ENCODE measurements at regions not wholly inside any gene's neighbourhood (a gene's known extent, or its start where the extent isn't known, plus 50 kb on each side); places are given as distances from the start of the nearest gene placed in this dataset.

DNA sequence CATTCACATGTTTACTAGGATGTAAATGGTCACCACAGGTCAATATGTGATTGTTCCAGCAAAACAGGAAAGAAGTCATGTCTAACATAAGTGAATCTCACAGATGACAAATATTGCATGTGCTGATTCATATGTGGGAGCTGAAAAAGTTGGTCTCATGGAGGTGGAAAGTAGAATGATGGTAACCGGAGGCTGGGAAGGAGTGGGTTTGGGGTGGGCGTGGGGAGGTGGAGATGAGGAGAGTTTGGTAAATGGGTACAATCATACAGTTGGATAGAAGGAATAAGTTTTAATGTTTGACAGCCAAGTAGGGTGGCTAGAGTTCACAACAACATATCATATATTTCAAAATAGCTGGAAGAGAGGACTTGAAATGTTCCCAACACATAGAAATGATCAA is 83.8 kb upstream of the RANBP3L start:
- H3K4me3 ChIP-seq (replicated peaks; ENCODE audit: low read depth, low read length) = no peak overlapping the region
- DNase-seq (ENCODE audit: low read depth) = no peak
- TF ChIP-seq, protein P1, sequence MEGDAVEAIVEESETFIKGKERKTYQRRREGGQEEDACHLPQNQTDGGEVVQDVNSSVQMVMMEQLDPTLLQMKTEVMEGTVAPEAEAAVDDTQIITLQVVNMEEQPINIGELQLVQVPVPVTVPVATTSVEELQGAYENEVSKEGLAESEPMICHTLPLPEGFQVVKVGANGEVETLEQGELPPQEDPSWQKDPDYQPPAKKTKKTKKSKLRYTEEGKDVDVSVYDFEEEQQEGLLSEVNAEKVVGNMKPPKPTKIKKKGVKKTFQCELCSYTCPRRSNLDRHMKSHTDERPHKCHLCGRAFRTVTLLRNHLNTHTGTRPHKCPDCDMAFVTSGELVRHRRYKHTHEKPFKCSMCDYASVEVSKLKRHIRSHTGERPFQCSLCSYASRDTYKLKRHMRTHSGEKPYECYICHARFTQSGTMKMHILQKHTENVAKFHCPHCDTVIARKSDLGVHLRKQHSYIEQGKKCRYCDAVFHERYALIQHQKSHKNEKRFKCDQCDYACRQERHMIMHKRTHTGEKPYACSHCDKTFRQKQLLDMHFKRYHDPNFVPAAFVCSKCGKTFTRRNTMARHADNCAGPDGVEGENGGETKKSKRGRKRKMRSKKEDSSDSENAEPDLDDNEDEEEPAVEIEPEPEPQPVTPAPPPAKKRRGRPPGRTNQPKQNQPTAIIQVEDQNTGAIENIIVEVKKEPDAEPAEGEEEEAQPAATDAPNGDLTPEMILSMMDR (IDR thresholded peaks at IDR 0.05; ENCODE audit: low read length, missing control alignments) = no peak

DNA sequence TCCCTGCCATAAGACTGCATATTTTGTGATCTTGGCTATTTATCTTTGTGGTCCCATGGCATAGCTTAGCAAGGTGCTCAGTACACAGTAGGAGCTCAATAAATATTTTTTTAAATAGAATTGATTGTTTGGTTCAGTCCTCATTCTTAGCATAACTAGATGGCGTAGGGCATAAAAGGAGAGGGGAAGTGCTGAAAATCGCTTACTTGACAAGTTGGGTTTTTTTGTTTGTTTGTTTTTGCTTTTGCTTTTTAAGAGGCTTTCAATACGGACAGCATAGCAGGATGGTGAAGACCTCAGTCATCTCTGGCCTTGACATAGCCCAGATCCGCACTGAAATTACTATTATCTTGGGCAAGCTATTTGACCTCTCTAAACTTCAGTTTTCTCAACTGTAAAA is 86.6 kb upstream of the RANBP3L start:
- H3K4me3 ChIP-seq (replicated peaks; ENCODE audit: low read depth, low read length) = no peak overlapping the region
- no peak for DNase-seq (ENCODE audit: low read depth)
- TF ChIP-seq, protein P1 (IDR thresholded peaks at IDR 0.05; ENCODE audit: low read length, missing control alignments) = no peak

DNA sequence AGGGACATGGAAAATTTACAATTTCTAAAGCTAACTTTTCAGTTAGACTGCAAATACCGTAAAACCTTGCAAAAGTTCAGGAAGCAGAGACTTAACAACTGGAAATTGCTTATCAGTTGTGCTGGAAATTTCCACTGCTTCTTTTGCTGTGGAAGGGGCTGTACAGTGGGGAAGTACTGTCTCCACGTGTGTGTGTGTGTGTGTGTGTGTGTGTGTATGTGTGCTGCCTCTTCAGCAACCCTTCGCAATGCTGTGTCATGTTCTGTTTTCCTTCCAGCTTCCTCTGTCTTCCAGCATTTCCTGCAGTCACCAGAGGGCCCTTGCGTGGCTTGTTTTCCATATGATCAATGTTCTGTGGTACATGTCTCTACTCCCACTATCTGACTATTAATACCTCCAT is 87.5 kb upstream of the RANBP3L start:
- no peak overlapping the region for H3K4me3 ChIP-seq (replicated peaks; ENCODE audit: low read depth, low read length)
- DNase-seq (ENCODE audit: low read depth) = peak; percentile 53
- TF ChIP-seq, protein P1 (IDR thresholded peaks at IDR 0.05; ENCODE audit: low read length, missing control alignments) = no peak

DNA sequence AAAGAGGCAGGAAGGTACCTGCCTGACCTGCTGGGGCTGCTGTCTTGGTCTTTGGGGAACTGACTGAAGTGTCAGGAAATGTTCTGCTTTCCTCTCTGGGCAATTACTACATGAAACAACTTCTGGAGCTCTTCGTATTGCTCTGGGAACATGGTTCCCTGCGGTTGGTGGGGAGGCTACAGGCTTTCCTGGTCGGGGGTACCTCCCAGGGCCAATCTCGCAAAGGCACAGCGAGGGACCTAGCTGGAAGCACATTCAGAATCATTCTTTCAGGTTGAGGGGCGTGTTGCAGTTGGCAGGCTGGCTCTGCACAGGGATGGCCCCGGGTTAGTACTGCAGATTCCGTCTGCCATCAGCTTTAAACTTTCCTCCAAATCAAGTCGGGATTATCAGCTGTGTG is 88.9 kb upstream of the RANBP3L start:
- H3K4me3 ChIP-seq (replicated peaks; ENCODE audit: low read depth, low read length) = no peak overlapping the region
- DNase-seq (ENCODE audit: low read depth) = no peak
- TF ChIP-seq, protein P1 (IDR thresholded peaks at IDR 0.05; ENCODE audit: low read length, missing control alignments) = no peak

DNA sequence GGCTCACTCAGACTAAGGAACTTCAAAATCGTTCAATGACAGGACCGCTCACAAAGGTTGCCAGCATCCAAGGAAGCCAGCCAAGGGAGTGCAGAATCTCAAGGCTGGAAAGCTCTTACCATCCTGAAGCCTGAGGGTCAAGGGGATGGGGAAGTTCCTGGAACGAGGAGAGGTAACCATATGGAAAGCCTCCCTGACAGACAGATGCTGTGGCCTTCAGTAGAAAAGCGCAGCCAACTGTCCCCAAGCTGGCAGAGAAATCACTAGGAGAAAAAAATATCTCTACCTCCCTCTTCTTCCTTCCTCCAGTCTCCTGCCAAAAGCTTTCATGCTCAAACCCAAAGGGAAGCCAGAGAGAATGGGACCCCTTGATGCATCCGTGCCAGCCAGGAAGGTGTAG is 90.5 kb upstream of the RANBP3L start:
- DNase-seq (ENCODE audit: low read depth) = no peak
- H3K4me3 ChIP-seq (replicated peaks; ENCODE audit: low read depth, low read length) = no peak overlapping the region
- TF ChIP-seq, protein P1 (IDR thresholded peaks at IDR 0.05; ENCODE audit: low read length, missing control alignments) = no peak

DNA sequence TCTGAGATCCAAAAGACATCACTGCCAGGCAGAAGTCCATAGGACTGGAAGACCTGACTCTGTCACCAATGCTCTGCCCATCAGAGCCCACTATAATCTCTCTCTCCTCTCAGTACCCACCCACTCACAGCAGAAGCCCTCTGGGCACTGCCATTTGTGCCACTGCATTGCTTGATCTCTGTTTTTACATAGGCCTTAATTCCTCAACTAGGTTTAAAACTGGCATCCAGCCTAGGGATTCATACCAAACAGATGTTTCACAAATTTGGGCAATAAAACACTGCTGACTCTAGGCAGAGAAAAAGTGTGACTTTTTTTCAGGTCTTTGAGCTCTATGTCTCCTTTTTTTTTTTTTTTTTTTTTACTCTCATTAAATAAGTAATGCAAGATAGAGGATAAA is 91.1 kb upstream of the RANBP3L start:
- no peak overlapping the region for H3K4me3 ChIP-seq (replicated peaks; ENCODE audit: low read depth, low read length)
- peak; percentile 55 for DNase-seq (ENCODE audit: low read depth)

More for the DNA sequence above, 91.1 kb upstream of the RANBP3L start:
- TF ChIP-seq, protein P1 (IDR thresholded peaks at IDR 0.05; ENCODE audit: low read length, missing control alignments) = no peak
